BJ (cell line): ENCODE measurements at regions not wholly inside any gene's neighbourhood (a gene's known extent, or its start where the extent isn't known, plus 50 kb on each side); places are given as distances from the start of the nearest gene placed in this dataset.

Experiments
- CTCF ChIA-PET: fragments of 350-600 bp; formaldehyde crosslinking; extraction: SDS; loops from one replicate; lab custom pipeline; 2021; ENCODE audit warnings: antibody characterized with exemption, inconsistent platforms; lab: Yijun Ruan, JAX
- POLR2A ChIA-PET: fragments of 300-600 bp; sonication (Branson Sonifier 250); formaldehyde crosslinking; extraction: SDS; loops from one replicate; lab custom pipeline; 2021; ENCODE audit warnings: antibody characterized with exemption; lab: Charles Lee
- DNase-seq: peaks from one replicate; pipeline ENCODE4 v3.0.0-alpha.2; 2011; ENCODE audit warnings: low read depth
- H3K27me3 ChIP-seq: 2 replicates; pipeline ENCODE4 v1.6.0; 2011; ENCODE audit warnings: low read length; ENCODE audit not compliant: control insufficient read depth, insufficient read depth
- H3K36me3 ChIP-seq: 2 replicates; pipeline ENCODE4 v1.5.1; 2011; ENCODE audit warnings: low read length; ENCODE audit not compliant: control insufficient read depth, insufficient read depth
- H3K4me3 ChIP-seq: 2 replicates; pipeline ENCODE4 v1.5.1; 2011; ENCODE audit warnings: low read depth, mild to moderate bottlenecking, control low read depth, low read length
- CTCF ChIP-seq: IDR thresholded peaks from 2 replicates; pipeline ENCODE4 v1.5.1; 2011; ENCODE audit warnings: low read depth, mild to moderate bottlenecking, control low read depth, inconsistent platforms, low read length, moderate library complexity; ENCODE audit not compliant: insufficient read depth

GRCh38 chr7:50199824-50200223 is 104.7 kb upstream of the IKZF1 start:
- ChIA-PET CTCF (no interaction called here), POLR2A (no interaction called here)
- H3K27me3 ChIP-seq = no peaks in the 10 kb centered on the region
- TF ChIP-seq CTCF = no peak
- DNase-seq = no peak
- no peak overlapping the region for H3K4me3 ChIP-seq
- H3K36me3 ChIP-seq = no peaks in the 10 kb centered on the region

- H3K36me3 ChIP-seq = no peaks in the 10 kb centered on the region
Measured at GRCh38 chr7:50197549-50197948, 104.5 kb upstream of the ZPBP start.

GRCh38 chr7:50196719-50197118 is 103.7 kb upstream of the ZPBP start:
- ChIA-PET POLR2A (no interaction called here), CTCF (no interaction called here)
- Histone ChIP-seq H3K36me3 (no peaks in the 10 kb centered on the region), H3K27me3 (no peaks in the 10 kb centered on the region), H3K4me3 (no peak overlapping the region)
- DNase-seq = no peak
- TF ChIP-seq CTCF = no peak

More at GRCh38 chr7:50197549-50197948, 104.5 kb upstream of the ZPBP start:
- TF ChIP-seq CTCF = no peak
- Histone ChIP-seq H3K4me3 (no peak overlapping the region), H3K27me3 (no peaks in the 10 kb centered on the region)
- ChIA-PET CTCF (no interaction called here), POLR2A (no interaction called here)
- DNase-seq = no peak

GRCh38 chr7:50190776-50191175 is 97.7 kb upstream of the ZPBP start:
- no peaks in the 10 kb centered on the region for H3K36me3 ChIP-seq
- CTCF ChIA-PET = interaction anchor here (0.7 kb wide), 1 partner anchor 15 kb away, joined by 4 read pairs; no protein-coding TSS in a partner anchor
- POLR2A ChIA-PET = no interaction called here
- no peaks in the 10 kb centered on the region for H3K27me3 ChIP-seq
- no peak for DNase-seq
- no peak for TF ChIP-seq CTCF
- H3K4me3 ChIP-seq = no peak overlapping the region

GRCh38 chr7:50189371-50189770 is 96.3 kb upstream of the ZPBP start:
- TF ChIP-seq CTCF = no peak
- Histone ChIP-seq H3K4me3 (no peak overlapping the region), H3K36me3 (no peaks in the 10 kb centered on the region), H3K27me3 (no peaks in the 10 kb centered on the region)
- ChIA-PET POLR2A (no interaction called here), CTCF (no interaction called here)
- DNase-seq = no peak
